ENCODE measurements at regions not wholly inside any gene's neighbourhood (a gene's known extent, or its start where the extent isn't known, plus 50 kb on each side); places are given as distances from the start of the nearest gene placed in this dataset.

GRCh38 chr4:31999848-32000247, 1279.7 kb downstream of the PCDH7 start:
- no peaks in the 10 kb centered on the region for H3K36me3 ChIP-seq (ENCODE audit: insufficient read depth, low read length)
- intact Hi-C loops (cut with micrococcal nuclease; ENCODE audit: unreplicated experiment): no loop called here
- TF ChIP-seq CTCF (conservative IDR thresholded peaks at IDR 0.05; ENCODE audit: low read length) (no peak), EZH2phosphoT487 (IDR thresholded peaks at IDR 0.05; ENCODE audit: borderline replicate concordance, low read depth, low read length) (no peak)
- no peak overlapping the region for H3K4me2 ChIP-seq (ENCODE audit: low read length)
- no peaks in the 10 kb centered on the region for H3K79me2 ChIP-seq (ENCODE audit: insufficient read depth, low read depth, low read length)
- no peak overlapping the region for H3K4me3 ChIP-seq (ENCODE audit: low read depth, low read length, poor library complexity, severe bottlenecking)
- POLR2A ChIA-PET: interaction anchor here (1.1 kb wide), 1 partner anchor 16 kb away, joined by 3 read pairs; no protein-coding TSS in a partner anchor
- no peak overlapping the region for H2AFZ ChIP-seq (ENCODE audit: low read length)
- H4K20me1 ChIP-seq (ENCODE audit: insufficient read depth, low read length): no peaks in the 10 kb centered on the region
- DNase-seq (ENCODE audit: low spot score): no peak
- no peaks in the 10 kb centered on the region for H3K9me2 ChIP-seq (ENCODE audit: insufficient read depth, low read length)
- CTCF ChIA-PET (ENCODE audit: unreplicated experiment): no interaction called here
- no peak overlapping the region for H3K27ac ChIP-seq (ENCODE audit: low read depth, low read length, poor library complexity, severe bottlenecking)
- no TSS peak for BruUV-seq (replicated peaks)
- H3K4me1 ChIP-seq (ENCODE audit: insufficient read depth, low read length, poor library complexity, severe bottlenecking): no peaks in the 10 kb centered on the region
- H3K9me3 ChIP-seq (ENCODE audit: low read length): no peaks in the 10 kb centered on the region

GRCh38 chr4:32000846-32001488, 1280.8 kb downstream of the PCDH7 start:
- BruUV-seq (replicated peaks): no TSS peak
- POLR2A ChIA-PET: no interaction called here

More at GRCh38 chr4:32000846-32001488, 1280.8 kb downstream of the PCDH7 start:
- H4K20me1 ChIP-seq (ENCODE audit: insufficient read depth, low read length): no peaks in the 10 kb centered on the region
- no peaks in the 10 kb centered on the region for H3K36me3 ChIP-seq (ENCODE audit: insufficient read depth, low read length)
- H3K9me2 ChIP-seq (ENCODE audit: insufficient read depth, low read length): no peaks in the 10 kb centered on the region
- no peak overlapping the region for H3K27ac ChIP-seq (ENCODE audit: low read depth, low read length, poor library complexity, severe bottlenecking)
- intact Hi-C loops (cut with micrococcal nuclease; ENCODE audit: unreplicated experiment): no loop called here
- H3K4me2 ChIP-seq (ENCODE audit: low read length): no peak overlapping the region
- no peak for DNase-seq (ENCODE audit: low spot score)
- H2AFZ ChIP-seq (ENCODE audit: low read length): no peak overlapping the region
- H3K79me2 ChIP-seq (ENCODE audit: insufficient read depth, low read depth, low read length): no peaks in the 10 kb centered on the region
- H3K4me3 ChIP-seq (ENCODE audit: low read depth, low read length, poor library complexity, severe bottlenecking): no peak overlapping the region
- no peak for TF ChIP-seq EZH2phosphoT487 (IDR thresholded peaks at IDR 0.05; ENCODE audit: borderline replicate concordance, low read depth, low read length)
- no peak for TF ChIP-seq CTCF (conservative IDR thresholded peaks at IDR 0.05; ENCODE audit: low read length)
- H3K9me3 ChIP-seq (ENCODE audit: low read length): no peaks in the 10 kb centered on the region
- CTCF ChIA-PET (ENCODE audit: unreplicated experiment): interaction anchor here (1.0 kb wide), 1 partner anchor 48 kb away, joined by 3 read pairs; no protein-coding TSS in a partner anchor
- no peaks in the 10 kb centered on the region for H3K4me1 ChIP-seq (ENCODE audit: insufficient read depth, low read length, poor library complexity, severe bottlenecking)
